EH (cell line): ENCODE measurements at regions not wholly inside any gene's neighbourhood (a gene's known extent, or its start where the extent isn't known, plus 50 kb on each side); places are given as distances from the start of the nearest gene placed in this dataset.
"Not testable (repeated sequence)": the region's sequence is repeated elsewhere in the genome, so short reads cannot be mapped to it uniquely, and the experiment has no call there.

Source experiments
- DNase-seq: peaks from one replicate; pipeline ENCODE4 v3.0.0-alpha.2; 2015; ENCODE audit warnings: low read depth

DNA sequence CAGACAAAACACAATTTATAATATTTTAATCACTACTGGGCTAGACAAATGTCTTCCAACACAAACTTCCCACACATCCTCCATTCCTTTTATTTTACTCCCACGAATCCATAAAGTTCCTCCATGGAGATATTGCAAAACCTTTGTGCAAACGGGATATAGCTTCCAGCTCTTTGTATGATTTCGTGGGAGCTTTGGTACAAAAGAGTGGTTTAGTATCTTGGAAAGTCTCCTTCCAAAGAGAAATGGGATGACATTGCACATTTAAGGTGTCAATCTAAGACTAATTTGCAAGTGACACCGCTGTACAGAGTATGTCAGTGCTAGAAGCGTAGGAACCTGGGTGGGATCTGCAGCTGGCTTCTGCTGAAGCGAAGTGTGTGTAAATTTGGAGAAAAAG, 455.2 kb upstream of the RUNX1 start:
- DNase-seq = no peak

DNA sequence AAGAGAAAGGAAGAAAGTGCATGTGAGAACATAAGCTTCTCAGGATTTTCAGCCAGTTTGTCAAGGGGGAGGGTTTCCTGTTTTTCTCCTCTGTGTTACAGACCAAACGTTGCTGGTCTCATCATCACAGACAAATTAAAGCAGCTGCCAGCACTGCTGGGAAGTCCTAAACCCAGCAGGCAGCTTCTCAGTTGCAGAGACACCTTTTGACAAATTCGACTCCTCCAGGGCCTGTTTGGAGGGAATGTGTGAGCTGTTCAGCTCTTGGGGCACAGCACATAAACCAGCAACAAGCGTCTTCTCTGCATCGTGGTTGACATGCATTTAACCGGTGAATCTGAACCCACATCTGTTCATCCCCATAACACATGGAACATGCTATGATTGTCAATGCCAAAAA, 454.6 kb upstream of the RUNX1 start:
- DNase-seq = peak; percentile 59

DNA sequence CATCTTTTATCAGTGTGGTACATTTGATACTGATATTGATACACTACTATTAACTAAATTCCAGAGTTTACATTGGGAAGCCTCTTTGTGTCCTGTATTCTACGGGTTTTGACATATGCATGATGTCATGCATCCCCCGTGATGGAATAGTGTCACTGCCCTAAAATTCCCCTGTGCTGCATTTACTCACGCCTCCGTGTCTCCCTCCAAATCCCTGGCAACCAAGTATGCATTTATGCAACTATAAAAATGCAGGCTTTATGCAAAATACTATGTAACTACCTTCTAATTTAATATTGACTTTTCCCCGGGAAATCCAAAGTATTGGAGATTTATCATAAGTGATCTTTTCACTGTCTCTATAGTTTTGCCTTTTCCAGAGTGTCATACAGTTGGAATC, 453.7 kb upstream of the RUNX1 start:
- no peak for DNase-seq

DNA sequence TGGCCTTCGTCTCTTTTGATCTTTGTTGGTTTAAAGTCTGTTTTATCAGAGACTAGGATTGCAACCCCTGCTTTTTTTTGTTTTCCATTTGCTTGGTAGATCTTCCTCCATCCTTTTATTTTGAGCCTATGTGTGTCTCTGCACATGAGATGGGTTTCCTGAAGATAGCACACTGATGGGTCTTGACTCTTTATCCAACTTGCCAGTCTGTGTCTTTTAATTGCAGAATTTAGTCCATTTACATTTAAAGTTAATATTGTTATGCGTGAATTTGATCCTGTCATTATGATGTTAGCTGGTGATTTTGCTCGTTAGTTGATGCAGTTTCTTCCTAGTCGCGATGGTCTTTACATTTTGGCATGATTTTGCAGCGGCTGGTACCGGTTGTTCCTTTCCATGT, 448.4 kb upstream of the RUNX1 start:
- DNase-seq = not testable (repeated sequence)

DNA sequence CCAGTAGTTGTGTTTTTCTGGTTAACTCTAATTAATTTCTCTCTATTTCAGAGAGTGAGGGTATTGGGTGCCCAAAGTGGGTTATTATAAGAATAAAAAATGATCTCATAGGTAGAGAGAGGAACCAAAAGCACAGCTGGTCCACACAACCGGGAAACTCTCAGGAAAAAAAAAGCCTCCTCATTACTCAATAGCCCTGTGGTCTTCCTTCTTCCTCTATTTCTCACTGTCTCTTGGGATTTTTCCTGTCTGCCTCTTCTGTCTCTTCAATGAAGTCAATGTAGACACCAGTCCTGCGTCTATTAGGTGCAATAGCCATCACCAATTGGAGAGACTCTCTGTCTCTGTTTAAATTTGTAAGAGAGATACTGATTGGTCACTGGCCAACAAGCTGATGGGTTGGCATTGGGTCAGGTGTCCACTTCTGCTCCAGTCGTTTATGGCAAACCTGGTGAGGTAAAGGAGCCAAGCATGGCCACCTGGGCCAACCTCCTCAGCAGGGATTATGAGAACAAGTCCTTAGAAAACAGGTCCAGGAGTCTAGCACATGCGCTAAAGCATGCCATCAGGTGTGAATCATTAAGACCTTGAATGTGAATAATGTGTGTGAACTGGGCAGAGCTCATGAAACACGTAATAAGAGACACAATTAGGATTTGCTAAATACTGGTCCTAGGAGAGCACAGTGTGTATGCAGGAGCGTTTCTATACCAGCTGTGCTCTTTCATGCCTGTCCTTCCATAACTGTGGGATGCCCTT, 443.0 kb upstream of the RUNX1 start:
- DNase-seq = no peak

DNA sequence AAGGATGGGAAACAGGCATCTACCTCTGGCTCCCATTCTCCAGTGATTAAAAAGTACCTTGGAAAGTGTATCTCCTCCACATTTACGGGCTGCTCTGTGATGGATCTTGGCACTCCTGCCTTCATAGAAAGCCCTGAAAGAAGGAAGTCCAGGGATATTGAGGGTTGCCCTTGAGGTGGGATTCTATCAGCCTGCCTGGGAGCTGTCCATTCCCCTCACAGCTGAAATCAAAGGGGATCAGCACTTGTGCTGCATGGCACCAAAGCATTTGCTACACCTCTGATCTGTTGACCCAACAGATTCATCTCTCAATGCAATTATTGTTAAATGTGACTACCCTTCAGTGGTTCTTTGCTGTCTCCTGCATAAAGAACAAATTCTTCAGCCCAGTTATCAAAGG, 442.0 kb upstream of the RUNX1 start:
- no peak for DNase-seq

DNA sequence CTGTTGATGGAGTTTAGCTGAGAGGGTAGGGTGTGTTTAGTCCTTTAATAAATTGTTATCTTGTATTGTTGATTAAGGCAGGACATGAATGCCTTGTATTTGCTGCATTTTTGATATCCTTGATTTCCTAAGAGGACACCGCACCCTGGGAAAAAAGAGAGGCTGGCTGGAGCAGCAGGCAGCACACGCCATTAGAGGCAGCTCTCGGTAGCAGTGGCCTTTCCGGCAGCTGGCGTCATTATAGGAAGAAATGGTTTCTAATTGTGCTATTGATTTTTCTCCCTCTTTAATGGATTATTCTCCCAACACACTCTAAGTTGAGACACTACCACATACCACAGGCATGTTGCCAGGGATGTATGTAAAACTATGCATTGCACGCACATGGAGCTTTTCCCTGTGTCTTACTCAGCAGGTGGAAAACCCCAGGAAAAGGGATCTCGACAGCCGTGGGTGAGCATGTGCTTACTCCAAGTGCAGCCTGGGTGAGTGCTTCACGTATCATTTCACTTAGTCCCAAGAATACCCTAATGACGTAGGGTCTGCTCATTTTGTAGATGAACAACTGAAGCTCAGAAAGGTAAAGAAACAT, 440.4 kb upstream of the RUNX1 start:
- no peak for DNase-seq

DNA sequence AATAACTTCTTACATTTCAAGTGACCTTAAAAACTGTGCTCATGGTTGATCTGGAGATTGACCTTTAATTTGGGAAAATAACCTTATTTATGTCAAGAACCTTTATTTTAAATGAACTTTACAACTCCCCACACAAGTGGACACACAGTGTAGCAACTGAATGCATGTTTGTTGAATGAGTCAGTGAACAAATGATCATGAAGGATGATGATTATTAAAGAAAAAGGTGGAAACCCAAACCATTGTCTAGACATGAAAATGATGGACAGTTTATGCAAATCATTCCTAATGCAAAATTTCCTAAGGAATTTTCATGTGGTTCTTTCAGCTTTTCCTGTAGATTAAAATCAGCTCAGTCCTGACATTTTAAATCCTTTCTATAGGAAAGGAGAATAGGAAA, 439.8 kb upstream of the RUNX1 start:
- DNase-seq = peak; percentile 31

DNA sequence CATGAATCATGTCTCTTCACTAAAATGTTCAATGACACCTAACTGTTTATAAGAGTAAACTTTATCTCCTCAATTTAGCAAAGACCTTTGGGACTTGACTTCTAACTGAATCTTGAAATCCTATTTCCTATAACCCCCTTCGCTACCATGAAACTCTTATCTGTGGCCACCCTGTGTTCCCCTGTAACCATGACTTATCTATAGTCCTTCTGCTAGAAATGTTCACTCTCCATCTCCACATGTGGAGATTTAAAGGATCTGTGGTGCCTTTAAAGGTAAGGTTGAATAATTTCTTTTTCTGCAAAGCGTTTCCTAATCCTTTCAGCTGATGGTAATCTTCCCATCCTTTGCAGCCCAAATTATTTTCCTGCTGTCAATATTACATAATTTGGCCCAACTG, 436.3 kb upstream of the RUNX1 start:
- no peak for DNase-seq

DNA sequence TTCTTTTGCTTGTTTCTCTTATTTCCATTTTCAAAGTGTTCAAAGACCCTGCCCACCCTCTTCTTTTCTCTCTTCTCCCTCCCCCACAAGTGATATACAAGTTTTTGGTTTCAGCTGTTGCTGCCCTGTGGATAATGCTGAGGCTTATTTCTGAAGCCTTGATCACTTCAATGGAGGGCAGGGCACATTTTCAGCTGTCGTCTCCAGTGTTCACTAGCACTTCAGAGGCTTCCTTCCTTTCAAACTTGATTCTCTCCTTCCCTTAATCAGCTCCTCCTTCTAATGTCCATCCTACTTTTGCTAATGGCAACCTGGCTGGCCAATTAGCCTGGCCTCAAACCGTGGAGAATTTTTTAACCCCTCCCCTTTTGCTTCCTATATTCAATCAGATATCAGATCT, 435.7 kb upstream of the RUNX1 start:
- DNase-seq = no peak

DNA sequence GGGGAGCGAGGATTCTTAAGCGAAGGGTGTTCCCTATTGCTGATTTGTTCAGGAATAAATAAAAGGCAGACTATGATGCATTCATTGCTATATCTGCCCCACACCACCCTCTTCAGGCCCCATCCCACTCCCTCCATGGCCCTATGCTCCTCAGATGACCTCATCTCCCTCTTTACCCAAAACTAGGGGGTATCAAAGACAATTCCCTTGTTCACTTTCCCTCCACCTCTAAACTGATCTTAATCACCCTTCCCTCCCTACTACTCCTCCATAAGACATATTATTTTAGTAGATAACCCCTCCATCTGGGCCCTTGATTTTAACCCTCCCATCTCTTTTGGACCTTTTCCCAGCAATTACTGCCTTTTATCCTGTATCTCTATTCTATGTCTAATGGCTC, 434.9 kb upstream of the RUNX1 start:
- no peak for DNase-seq

DNA sequence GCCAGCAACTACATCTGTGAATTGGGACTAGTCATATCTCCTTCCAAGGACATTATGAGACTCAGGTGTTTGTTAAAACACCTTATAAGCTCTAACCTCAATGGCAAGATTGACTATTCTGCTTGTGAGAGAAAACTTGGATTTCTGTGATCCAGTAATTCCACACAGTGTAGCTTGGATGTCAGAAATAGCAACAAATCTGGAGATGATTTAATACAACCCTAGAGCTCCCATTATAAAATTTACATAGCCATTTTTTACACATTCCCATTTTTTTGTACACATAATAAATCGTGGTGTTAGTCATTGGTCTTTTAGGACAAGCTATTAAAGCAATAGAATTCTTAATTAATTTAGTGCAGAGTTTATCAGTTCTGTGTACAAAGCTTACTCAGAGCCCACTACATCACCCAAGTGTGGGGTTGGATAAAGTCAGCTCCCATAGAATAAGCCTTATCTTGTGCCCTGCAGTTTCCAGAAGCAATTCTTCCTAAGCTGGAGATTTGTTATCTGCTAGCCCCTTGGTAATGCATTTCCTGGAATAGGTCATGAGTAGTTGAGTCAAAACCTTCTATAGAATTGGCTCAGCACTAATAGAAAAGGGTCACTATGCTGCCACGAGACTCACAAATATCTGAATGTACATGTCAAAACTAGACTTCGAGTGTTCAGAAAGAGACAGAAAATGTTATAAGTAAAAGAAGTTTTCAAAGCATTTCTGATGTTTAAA, 434.0 kb upstream of the RUNX1 start:
- peak; percentile 25 for DNase-seq

DNA sequence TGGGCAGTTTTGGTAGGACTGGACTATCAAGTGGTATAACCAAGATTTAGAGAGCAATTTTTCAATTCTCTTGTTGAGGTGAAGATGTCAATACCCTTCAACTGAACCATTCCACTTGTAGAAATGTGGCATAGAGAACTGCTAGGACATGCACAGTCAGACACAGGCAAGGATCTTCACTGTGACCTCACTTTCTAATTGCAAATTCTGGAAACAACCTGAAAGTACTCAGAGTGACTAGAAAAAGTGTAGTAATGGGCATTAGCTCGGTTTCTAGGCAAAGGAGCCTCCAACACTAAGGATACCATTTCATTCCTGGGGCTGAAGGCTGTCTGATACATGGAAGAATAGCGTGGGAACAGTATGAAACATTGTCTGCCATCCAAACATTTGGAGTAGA, 433.0 kb upstream of the RUNX1 start:
- no peak for DNase-seq

DNA sequence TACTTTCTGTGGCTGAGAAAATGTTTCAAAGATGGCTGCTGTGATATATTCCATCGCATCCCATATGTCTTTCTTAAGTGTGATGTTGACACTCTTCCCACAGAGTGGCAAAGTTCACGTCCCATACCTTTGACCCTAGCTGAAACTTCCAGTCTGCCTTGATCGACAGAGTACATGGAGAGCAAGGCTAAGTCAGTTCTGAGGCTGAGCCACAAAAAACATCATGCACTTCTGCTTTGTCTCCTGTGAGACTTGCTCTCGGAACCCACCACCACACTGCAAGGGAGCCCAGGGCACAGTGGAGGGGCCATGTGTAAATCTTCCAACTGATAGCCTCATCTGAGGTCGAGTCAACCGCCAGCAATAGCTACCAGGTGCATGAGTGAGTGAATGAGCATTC, 431.9 kb upstream of the RUNX1 start:
- DNase-seq = no peak

DNA sequence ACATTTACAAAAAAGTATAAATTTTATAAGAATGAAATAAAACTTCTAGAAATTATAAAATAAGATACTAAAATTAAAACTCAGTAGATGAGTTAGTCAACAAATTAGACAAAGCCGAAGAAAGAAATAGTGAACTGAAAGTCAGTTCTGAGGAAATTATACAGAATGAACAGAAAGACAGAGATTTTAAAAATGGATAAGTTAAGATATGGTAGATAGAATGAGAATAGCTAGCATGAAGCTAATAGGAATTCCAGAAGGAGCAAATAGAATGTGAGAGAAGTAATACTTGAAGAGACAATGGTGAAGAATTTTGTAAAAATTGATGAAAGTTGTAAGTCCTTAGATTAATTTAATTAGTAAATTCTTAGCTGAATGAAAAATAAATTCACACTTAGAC, 430.4 kb upstream of the RUNX1 start:
- DNase-seq = no peak

DNA sequence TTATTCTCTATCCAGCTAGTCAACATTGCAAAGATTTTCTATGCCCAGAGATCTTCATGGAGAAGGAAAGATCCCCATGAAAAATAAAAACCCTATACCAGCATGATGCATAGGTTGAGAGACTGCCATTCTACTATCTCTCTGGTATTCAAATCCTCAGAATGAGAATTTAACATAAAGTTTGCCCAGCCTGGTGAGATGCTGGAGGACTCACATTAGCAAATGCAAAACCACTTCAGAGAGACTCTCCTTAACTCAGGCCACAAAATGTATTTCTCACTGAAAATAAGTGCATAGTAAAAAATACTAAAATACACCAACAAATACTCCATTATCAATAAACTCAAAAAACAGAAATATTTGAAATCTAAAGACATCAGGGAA, 430.0 kb upstream of the RUNX1 start:
- DNase-seq = no peak

DNA sequence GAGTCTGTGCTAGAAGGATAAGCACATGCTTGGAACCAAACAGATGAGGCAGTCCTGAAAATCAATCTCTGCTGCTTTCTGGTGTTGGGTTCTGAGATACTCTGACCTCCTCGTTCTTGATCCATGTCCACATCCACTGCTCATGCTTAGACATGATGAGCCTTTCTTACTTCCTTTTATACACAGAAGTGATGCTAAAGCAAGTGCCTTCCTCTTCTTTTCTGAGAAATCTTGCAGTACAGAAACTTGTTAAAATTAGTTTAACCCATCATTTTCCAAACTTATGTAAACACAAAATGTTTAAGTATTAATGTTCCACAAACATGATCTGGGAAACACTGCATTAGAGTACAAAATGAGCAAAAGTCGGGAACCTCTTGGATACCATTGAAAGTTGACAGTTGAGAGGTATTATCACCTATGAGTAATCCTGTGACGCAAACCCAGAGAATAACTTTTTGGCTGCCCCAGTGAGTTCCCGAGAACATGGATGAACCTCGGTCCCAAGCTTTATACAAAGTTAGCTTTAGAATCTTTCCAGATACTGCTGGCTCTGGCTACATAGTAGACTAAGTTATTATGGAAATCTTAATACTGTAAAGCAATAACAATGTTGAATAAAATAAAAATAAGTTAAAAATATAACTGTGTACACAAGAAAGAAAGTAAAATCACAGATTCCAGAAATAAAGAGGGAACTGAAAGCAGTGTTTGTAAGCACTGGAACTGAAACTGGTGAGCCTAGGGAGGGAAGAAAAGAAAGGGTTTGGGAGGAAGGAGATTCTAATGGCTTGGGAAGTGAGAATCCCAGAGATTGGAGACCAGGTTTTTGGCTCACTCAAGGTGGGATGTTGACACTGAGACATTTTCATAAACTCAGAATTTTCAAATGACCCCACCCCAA, 429.3 kb upstream of the RUNX1 start:
- DNase-seq = no peak

DNA sequence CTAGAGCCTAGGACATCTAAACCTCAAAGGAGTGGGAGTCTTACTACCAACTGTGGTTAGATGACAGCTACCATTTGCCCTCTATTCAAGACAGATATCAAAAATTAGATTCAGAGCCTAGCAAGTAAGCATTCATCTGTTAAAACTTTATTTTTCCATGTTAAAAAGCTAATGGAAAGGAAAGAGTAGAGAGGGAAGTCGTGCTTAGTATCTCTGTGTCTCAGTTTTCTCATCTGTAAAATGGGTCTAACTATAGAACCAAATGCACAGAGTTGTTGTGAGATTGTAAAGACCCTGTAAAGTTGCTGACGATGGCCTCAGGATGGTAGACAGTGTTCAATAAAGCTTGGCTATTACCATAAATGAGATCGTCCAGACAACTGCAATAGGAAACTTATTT, 428.5 kb upstream of the RUNX1 start:
- DNase-seq = no peak

DNA sequence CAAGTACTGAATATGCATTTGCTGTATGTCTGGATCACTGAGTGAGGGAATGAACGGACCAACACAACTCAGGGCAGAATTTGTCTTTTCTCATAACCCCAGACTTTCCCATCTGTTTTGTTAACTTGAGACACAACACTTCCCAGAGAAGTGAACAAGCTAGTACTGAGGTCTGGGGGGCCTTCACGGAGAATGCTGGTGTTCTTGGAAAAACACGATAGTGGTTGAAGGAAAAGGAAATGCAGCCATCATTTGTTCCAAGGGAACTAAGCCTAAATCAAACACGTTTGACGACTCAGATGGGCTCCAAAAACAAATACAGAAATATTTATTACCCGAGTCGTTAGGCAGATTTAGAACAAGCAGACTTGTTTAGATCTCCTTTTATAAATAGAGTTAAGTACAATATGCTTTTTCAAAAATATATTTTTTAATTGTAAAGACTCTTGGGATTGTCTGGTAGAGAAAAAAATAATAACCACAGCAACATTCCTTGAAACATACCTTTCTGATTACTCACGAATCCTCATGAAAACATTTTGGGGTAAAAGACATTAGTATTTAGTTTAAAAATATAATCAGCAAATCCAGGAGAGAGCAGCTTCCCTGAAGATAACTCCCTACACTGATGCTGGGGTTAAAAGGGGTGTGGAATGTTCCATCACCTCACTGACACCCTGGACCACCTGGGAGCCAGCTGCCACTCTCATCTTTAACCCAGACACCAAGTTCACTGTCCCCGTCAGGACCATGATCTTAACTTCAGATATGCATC, 427.7 kb upstream of the RUNX1 start:
- peak; percentile 81 for DNase-seq

DNA sequence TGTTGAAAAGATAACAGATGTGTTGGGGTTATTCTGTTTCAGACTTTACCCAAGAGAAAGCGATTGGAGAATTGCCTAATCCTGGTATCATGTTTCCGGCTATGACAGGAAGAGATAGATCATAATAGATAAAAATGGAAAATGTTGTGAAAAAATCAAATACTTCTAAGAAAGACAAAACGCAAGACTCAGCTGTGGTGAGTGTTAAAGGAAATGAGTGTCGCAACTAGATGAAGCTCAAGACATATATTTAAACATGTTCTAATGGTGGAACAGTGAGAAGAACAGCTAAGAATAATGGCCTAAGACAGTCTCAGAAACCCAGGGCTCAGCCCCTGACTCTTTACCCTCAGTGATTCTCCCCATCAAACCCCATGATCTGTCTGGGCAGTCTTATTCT, 426.7 kb upstream of the RUNX1 start:
- DNase-seq = peak; percentile 69

DNA sequence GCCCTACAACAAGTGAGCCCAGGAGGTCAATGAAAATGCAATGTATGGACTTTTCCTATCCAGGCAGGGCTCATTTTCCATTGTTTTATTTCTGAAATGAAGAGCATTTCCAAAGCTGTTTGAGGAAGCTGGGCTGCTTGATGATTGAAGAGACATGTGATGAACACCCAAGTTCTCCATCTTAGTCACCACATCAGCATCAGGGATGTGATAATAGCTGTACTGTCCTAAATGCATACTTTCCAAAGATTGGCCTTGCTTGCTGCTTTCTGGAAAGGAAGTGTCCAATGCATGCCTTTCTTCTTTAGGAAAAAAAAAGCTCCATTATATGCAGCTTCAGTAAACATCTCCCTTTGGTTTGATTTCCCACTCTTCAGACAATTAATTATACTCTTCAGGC, 425.9 kb upstream of the RUNX1 start:
- peak; percentile 84 for DNase-seq

DNA sequence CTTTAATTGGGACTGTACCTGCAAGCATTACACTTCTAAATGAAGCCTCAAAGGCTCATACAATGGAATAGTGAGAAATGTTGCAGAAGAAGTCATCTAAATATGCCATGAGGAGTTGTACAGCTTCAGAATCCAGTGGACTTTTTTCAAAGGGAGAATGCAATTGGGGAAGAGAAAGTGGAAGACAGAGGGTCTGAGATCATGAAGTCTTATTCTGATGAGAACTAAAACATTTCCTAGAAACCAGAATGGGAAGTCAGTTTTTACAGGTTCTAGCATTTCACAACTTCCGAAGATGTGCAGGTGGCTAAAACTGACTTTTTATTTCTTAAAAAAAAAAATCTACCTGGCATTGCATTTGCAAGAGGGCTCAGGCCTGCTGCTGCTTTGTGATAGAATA, 424.4 kb upstream of the RUNX1 start:
- no peak for DNase-seq
